ENCODE measurements at regions not wholly inside any gene's neighbourhood (a gene's known extent, or its start where the extent isn't known, plus 50 kb on each side); places are given as distances from the start of the nearest gene placed in this dataset.

DNA sequence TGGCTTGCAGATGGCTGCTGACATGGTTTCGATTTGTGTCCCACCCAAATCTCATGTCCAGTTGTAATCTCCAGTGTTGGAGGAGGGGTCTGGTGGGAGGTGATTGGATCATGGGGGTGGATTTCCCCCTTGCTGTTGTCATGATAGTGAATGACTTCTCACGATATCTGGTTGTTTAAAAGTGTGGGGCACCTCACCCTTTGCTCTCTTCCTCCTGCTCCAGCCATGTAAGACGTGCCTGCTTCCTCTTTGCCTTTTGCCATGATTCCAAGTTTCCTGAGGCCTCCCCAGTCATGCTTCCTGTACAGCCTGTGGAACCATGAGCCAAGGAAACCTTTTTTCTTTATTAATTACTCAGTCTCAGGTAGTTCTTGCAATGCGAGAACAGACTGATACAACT is 77.6 kb upstream of the FUCA2 start:
- Histone ChIP-seq H3K79me2 (ENCODE audit: low read length) (no peaks in the 10 kb centered on the region), H2AFZ (ENCODE audit: low read length) (no peak overlapping the region), H3K4me3 (ENCODE audit: low read length) (no peak overlapping the region), H3K27me3 (ENCODE audit: low read length) (no peaks in the 10 kb centered on the region), H3K9me3 (ENCODE audit: low read length) (no peaks in the 10 kb centered on the region), H3K4me2 (ENCODE audit: low read depth, low read length, poor library complexity, severe bottlenecking) (no peak overlapping the region), H3K9ac (ENCODE audit: low read length) (no peak overlapping the region), H3K9me2 (replicated peaks; ENCODE audit: insufficient read depth, low read length) (no peaks in the 10 kb centered on the region), H4K20me1 (ENCODE audit: insufficient read depth, low read depth, low read length) (no peaks in the 10 kb centered on the region), H3K36me3 (ENCODE audit: insufficient read depth, low read length) (no peaks in the 10 kb centered on the region), H3K27ac (ENCODE audit: low read length) (no peak overlapping the region), H3K4me1 (ENCODE audit: low read length) (no peaks in the 10 kb centered on the region)
- no peak for DNase-seq

DNA sequence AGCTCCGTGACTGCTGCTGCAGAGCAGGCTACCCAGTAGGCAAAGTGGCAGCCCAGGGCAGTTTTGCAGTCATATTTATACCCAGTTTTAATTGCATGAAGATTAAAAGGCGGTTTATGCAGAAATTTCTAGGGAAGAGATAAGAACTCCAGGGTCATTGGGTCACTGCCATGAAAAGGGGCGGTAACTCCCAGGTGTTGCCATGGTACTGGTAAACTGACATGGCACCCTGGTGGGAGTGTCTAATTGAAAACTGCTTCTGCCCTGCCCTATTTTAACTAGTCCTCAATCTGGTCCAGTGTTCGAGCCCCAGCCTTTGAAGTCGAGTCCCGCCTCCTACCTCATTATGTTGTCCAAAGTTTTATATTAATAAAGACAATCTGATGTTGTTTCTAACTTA is 75.0 kb upstream of the FUCA2 start:
- no peak overlapping the region for H2AFZ ChIP-seq (ENCODE audit: low read length)
- no peaks in the 10 kb centered on the region for H3K9me2 ChIP-seq (replicated peaks; ENCODE audit: insufficient read depth, low read length)
- no peak overlapping the region for H3K4me2 ChIP-seq (ENCODE audit: low read depth, low read length, poor library complexity, severe bottlenecking)
- H3K4me1 ChIP-seq (ENCODE audit: low read length), result no peaks in the 10 kb centered on the region
- no peaks in the 10 kb centered on the region for H3K27me3 ChIP-seq (ENCODE audit: low read length)
- H3K4me3 ChIP-seq (ENCODE audit: low read length), result no peak overlapping the region
- no peak overlapping the region for H3K9ac ChIP-seq (ENCODE audit: low read length)
- H4K20me1 ChIP-seq (ENCODE audit: insufficient read depth, low read depth, low read length), result no peaks in the 10 kb centered on the region
- no peak for DNase-seq
- H3K9me3 ChIP-seq (ENCODE audit: low read length), result no peaks in the 10 kb centered on the region
- no peaks in the 10 kb centered on the region for H3K36me3 ChIP-seq (ENCODE audit: insufficient read depth, low read length)
- no peak overlapping the region for H3K27ac ChIP-seq (ENCODE audit: low read length)
- H3K79me2 ChIP-seq (ENCODE audit: low read length), result no peaks in the 10 kb centered on the region

DNA sequence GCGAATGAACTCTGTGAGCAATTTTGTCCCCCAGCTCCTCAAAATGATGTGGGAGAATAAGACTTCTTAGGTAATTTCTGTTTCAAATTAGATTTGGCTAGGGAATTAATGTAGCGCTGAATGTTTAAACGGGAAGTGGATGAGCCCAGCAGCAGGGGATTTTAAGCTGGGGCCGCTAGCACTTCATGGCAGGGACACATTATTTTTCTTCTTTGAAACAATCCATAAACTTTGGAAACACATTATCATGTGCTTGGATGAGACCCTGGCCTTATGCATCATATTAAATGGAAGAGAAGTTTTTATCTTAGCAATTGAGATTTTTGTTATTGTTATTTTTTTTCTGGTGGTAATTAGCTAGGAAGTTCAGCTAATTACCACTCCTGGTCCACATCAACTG is 74.2 kb upstream of the FUCA2 start:
- no peak overlapping the region for H3K4me3 ChIP-seq (ENCODE audit: low read length)
- no peak overlapping the region for H3K27ac ChIP-seq (ENCODE audit: low read length)
- no peaks in the 10 kb centered on the region for H3K9me3 ChIP-seq (ENCODE audit: low read length)
- no peak overlapping the region for H3K4me2 ChIP-seq (ENCODE audit: low read depth, low read length, poor library complexity, severe bottlenecking)
- H3K27me3 ChIP-seq (ENCODE audit: low read length), result no peaks in the 10 kb centered on the region
- no peak overlapping the region for H2AFZ ChIP-seq (ENCODE audit: low read length)
- no peaks in the 10 kb centered on the region for H3K4me1 ChIP-seq (ENCODE audit: low read length)
- H3K36me3 ChIP-seq (ENCODE audit: insufficient read depth, low read length), result no peaks in the 10 kb centered on the region
- no peaks in the 10 kb centered on the region for H3K9me2 ChIP-seq (replicated peaks; ENCODE audit: insufficient read depth, low read length)
- no peak overlapping the region for H3K9ac ChIP-seq (ENCODE audit: low read length)
- H4K20me1 ChIP-seq (ENCODE audit: insufficient read depth, low read depth, low read length), result no peaks in the 10 kb centered on the region
- DNase-seq, result no peak
- no peaks in the 10 kb centered on the region for H3K79me2 ChIP-seq (ENCODE audit: low read length)

DNA sequence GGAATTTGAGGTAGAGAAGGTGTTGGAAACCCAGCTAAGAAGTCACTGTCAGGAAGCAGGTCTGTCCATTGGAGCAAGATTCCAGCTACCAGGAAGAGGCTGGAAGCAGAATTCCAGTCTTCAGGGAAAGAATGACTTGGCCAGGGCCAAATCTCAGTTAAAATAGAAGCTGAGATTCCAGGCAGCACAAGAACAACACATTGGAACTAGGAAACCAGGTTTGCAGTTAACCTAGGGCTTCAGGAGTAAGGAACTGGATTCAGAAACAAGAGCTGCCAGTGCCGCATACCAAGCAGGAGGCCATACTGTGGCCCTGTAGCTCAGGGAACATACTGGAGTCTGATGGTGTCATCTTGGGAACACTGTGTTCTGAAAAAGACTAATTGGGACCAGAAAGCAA is 73.7 kb upstream of the FUCA2 start:
- no peaks in the 10 kb centered on the region for H3K79me2 ChIP-seq (ENCODE audit: low read length)
- H3K4me2 ChIP-seq (ENCODE audit: low read depth, low read length, poor library complexity, severe bottlenecking), result no peak overlapping the region
- no peaks in the 10 kb centered on the region for H3K9me3 ChIP-seq (ENCODE audit: low read length)
- H3K4me1 ChIP-seq (ENCODE audit: low read length), result no peaks in the 10 kb centered on the region
- H4K20me1 ChIP-seq (ENCODE audit: insufficient read depth, low read depth, low read length), result no peaks in the 10 kb centered on the region
- no peak overlapping the region for H3K4me3 ChIP-seq (ENCODE audit: low read length)
- H3K9me2 ChIP-seq (replicated peaks; ENCODE audit: insufficient read depth, low read length), result no peaks in the 10 kb centered on the region
- H3K9ac ChIP-seq (ENCODE audit: low read length), result no peak overlapping the region
- no peak overlapping the region for H2AFZ ChIP-seq (ENCODE audit: low read length)
- no peak overlapping the region for H3K27ac ChIP-seq (ENCODE audit: low read length)
- H3K27me3 ChIP-seq (ENCODE audit: low read length), result no peaks in the 10 kb centered on the region
- no peaks in the 10 kb centered on the region for H3K36me3 ChIP-seq (ENCODE audit: insufficient read depth, low read length)
- DNase-seq, result no peak

DNA sequence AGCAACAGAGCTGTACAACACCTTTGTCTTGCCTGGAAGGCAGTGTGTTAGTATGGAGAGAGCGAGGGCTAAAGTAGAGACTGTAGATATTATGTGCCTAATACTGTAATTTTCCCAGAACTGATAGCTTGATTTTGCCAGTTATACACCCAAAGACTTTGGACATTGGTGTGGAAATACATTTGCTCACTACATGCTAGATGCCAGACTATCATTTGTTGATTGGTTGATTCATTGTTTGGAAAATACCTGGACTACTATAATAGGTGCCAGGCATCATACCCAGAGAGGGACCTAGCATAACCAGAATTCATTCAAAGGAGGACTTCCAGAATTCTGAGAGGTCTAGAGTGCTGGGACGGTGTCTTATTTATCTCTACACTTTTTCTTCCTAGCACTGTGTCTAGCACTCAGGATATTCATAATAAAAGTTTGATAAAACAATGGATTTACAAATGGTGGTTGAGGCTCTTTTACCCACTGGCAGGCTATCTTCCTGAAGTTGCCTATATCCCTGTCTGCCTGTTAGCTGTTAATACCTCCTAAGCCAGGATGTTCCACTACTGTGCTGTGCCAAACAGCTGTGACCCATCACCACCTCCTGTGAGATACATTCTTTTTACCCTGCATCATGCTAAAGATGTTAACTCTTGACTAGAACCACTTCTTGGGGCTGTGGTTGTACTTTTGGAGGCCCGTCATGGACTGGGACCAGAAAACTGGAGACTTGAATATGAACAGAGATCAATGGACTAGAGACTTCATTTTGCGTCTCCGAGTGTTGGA is 72.2 kb upstream of the FUCA2 start:
- H3K9me3 ChIP-seq (ENCODE audit: low read length), result no peaks in the 10 kb centered on the region
- DNase-seq, result no peak
- H3K27me3 ChIP-seq (ENCODE audit: low read length), result no peaks in the 10 kb centered on the region
- H3K4me2 ChIP-seq (ENCODE audit: low read depth, low read length, poor library complexity, severe bottlenecking), result no peak overlapping the region
- H3K4me1 ChIP-seq (ENCODE audit: low read length), result no peaks in the 10 kb centered on the region
- no peaks in the 10 kb centered on the region for H4K20me1 ChIP-seq (ENCODE audit: insufficient read depth, low read depth, low read length)
- no peak overlapping the region for H3K27ac ChIP-seq (ENCODE audit: low read length)
- no peak overlapping the region for H3K4me3 ChIP-seq (ENCODE audit: low read length)
- H2AFZ ChIP-seq (ENCODE audit: low read length), result no peak overlapping the region
- no peaks in the 10 kb centered on the region for H3K79me2 ChIP-seq (ENCODE audit: low read length)
- no peak overlapping the region for H3K9ac ChIP-seq (ENCODE audit: low read length)
- H3K9me2 ChIP-seq (replicated peaks; ENCODE audit: insufficient read depth, low read length), result no peaks in the 10 kb centered on the region
- H3K36me3 ChIP-seq (ENCODE audit: insufficient read depth, low read length), result no peaks in the 10 kb centered on the region

DNA sequence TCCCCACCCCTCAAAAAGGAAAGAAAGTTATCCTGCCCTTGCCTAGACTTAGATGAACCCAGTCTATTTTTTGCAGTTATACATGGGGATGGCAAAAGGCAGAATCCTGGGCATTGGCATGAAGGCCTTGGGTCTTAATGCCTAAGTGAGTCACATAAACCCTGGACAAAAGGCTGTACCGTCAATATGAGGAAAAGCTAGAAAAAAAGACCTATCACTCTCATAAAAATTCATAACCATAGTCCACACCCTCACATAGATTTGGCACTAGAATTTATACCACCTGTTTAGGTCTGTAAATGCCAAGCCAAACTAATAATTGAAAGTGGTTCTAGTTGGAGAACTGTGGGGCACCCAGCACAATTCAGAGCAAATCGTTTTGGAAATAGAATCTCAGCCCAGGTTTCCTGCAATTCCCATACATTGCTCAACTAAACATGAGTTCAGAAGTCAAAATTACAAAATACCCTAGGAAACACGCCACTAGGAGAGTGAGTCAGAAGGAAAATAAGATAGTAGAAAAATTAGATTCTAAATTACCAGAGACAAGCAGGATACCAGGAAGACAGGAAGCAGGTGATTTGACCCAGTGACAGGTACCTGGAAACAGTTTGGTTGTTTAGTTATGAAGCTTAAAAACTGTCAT is 70.4 kb upstream of the FUCA2 start:
- no peaks in the 10 kb centered on the region for H3K9me2 ChIP-seq (replicated peaks; ENCODE audit: insufficient read depth, low read length)
- no peak overlapping the region for H3K4me2 ChIP-seq (ENCODE audit: low read depth, low read length, poor library complexity, severe bottlenecking)
- H3K36me3 ChIP-seq (ENCODE audit: insufficient read depth, low read length), result no peaks in the 10 kb centered on the region
- H3K4me3 ChIP-seq (ENCODE audit: low read length), result no peak overlapping the region
- H2AFZ ChIP-seq (ENCODE audit: low read length), result no peak overlapping the region
- H3K9ac ChIP-seq (ENCODE audit: low read length), result no peak overlapping the region
- no peak overlapping the region for H3K27ac ChIP-seq (ENCODE audit: low read length)
- no peaks in the 10 kb centered on the region for H3K27me3 ChIP-seq (ENCODE audit: low read length)
- H3K4me1 ChIP-seq (ENCODE audit: low read length), result no peaks in the 10 kb centered on the region
- H3K79me2 ChIP-seq (ENCODE audit: low read length), result no peaks in the 10 kb centered on the region
- H4K20me1 ChIP-seq (ENCODE audit: insufficient read depth, low read depth, low read length), result no peaks in the 10 kb centered on the region
- H3K9me3 ChIP-seq (ENCODE audit: low read length), result no peaks in the 10 kb centered on the region
- DNase-seq, result no peak

DNA sequence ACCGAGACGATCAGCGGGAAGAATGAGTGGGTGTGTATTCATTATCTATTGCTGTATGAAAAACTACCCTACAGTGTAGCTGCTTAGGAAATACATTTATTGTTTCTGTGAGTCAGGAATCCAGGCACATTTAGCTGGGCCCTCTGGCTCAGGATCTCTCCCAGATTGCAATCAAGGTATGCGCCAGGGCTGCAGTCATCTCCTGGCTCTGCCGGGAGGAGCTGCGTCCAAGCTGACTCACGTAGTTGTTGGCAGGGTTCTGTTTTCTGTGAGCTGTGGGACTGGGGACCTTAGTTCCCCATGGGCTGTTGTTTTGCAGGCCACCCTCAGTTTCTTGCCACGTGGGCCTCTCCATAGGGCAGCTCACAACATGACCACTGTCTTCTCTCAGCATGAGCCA is 68.2 kb upstream of the FUCA2 start:
- H2AFZ ChIP-seq (ENCODE audit: low read length), result no peak overlapping the region
- H3K9me2 ChIP-seq (replicated peaks; ENCODE audit: insufficient read depth, low read length), result no peaks in the 10 kb centered on the region
- H4K20me1 ChIP-seq (ENCODE audit: insufficient read depth, low read depth, low read length), result no peaks in the 10 kb centered on the region
- H3K4me1 ChIP-seq (ENCODE audit: low read length), result no peaks in the 10 kb centered on the region
- no peaks in the 10 kb centered on the region for H3K9me3 ChIP-seq (ENCODE audit: low read length)
- no peak overlapping the region for H3K4me3 ChIP-seq (ENCODE audit: low read length)
- no peak for DNase-seq
- H3K27ac ChIP-seq (ENCODE audit: low read length), result no peak overlapping the region
- H3K36me3 ChIP-seq (ENCODE audit: insufficient read depth, low read length), result no peaks in the 10 kb centered on the region
- H3K4me2 ChIP-seq (ENCODE audit: low read depth, low read length, poor library complexity, severe bottlenecking), result no peak overlapping the region
- no peaks in the 10 kb centered on the region for H3K79me2 ChIP-seq (ENCODE audit: low read length)
- H3K9ac ChIP-seq (ENCODE audit: low read length), result no peak overlapping the region
- no peaks in the 10 kb centered on the region for H3K27me3 ChIP-seq (ENCODE audit: low read length)

DNA sequence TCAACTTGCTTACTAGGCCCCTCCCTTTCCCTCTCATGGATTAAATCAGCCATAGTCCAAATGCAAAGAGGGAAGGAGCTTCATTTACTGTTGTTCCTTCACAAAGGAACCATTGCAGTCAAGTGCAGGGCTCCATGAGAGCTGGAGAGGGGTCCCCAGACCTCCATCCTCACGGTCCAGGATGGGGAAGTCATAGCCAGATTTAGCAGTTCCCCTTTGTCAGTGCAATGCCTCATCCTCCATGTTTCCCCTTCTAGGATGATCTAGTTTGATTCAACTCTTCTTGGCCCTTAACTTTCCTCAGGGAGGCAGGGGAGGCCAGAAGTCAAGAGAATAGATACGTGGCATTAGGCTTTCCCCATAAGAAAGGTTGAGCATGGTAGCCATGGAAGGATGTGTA is 66.5 kb upstream of the FUCA2 start:
- no peak overlapping the region for H3K4me2 ChIP-seq (ENCODE audit: low read depth, low read length, poor library complexity, severe bottlenecking)
- no peak overlapping the region for H3K9ac ChIP-seq (ENCODE audit: low read length)
- no peaks in the 10 kb centered on the region for H3K36me3 ChIP-seq (ENCODE audit: insufficient read depth, low read length)
- no peak for DNase-seq
- H4K20me1 ChIP-seq (ENCODE audit: insufficient read depth, low read depth, low read length), result no peaks in the 10 kb centered on the region
- no peaks in the 10 kb centered on the region for H3K79me2 ChIP-seq (ENCODE audit: low read length)
- H3K9me3 ChIP-seq (ENCODE audit: low read length), result no peaks in the 10 kb centered on the region
- no peak overlapping the region for H3K4me3 ChIP-seq (ENCODE audit: low read length)
- no peaks in the 10 kb centered on the region for H3K4me1 ChIP-seq (ENCODE audit: low read length)
- no peaks in the 10 kb centered on the region for H3K27me3 ChIP-seq (ENCODE audit: low read length)
- no peak overlapping the region for H2AFZ ChIP-seq (ENCODE audit: low read length)
- H3K27ac ChIP-seq (ENCODE audit: low read length), result no peak overlapping the region
- no peaks in the 10 kb centered on the region for H3K9me2 ChIP-seq (replicated peaks; ENCODE audit: insufficient read depth, low read length)

Data from Karpas-422 (cell line).